Neural crest cell (in vitro differentiated cells): ENCODE measurements at regions not wholly inside any gene's neighbourhood (a gene's known extent, or its start where the extent isn't known, plus 50 kb on each side); places are given as distances from the start of the nearest gene placed in this dataset.

Experiments
- DNase-seq: peaks from one replicate; pipeline ENCODE4 v3.0.0; 2021; ENCODE audit warnings: low read depth, mixed read lengths, low spot score
- H3K27ac Mint-ChIP-seq: one replicate; pipeline ENCODE4 v1.8.0; 2021; ENCODE audit warnings: mild to moderate bottlenecking, mixed read lengths; ENCODE audit not compliant: unreplicated experiment
- H3K27me3 Mint-ChIP-seq: 2 replicates; pipeline ENCODE4 v1.8.0; 2021; ENCODE audit warnings: low read depth, mild to moderate bottlenecking, mixed read lengths
- H3K36me3 Mint-ChIP-seq: 2 replicates; pipeline ENCODE4 v1.8.0; 2021; ENCODE audit warnings: low read depth, mild to moderate bottlenecking, mixed read lengths
- H3K4me1 Mint-ChIP-seq: 2 replicates; pipeline ENCODE4 v1.8.0; 2021; ENCODE audit warnings: mixed read lengths
- H3K4me3 Mint-ChIP-seq: one replicate; pipeline ENCODE4 v1.8.0; 2021; ENCODE audit warnings: mild to moderate bottlenecking, mixed read lengths
- H3K9me3 Mint-ChIP-seq: 2 replicates; pipeline ENCODE4 v1.8.0; 2021; ENCODE audit warnings: mixed read lengths
- CTCF ChIP-seq: fragments of 200-600 bp; sonication (generic); conservative IDR thresholded peaks from 2 replicates; pipeline ENCODE4 v1.5.0; 2021; ENCODE audit warnings: antibody characterized with exemption, mild to moderate bottlenecking

DNA sequence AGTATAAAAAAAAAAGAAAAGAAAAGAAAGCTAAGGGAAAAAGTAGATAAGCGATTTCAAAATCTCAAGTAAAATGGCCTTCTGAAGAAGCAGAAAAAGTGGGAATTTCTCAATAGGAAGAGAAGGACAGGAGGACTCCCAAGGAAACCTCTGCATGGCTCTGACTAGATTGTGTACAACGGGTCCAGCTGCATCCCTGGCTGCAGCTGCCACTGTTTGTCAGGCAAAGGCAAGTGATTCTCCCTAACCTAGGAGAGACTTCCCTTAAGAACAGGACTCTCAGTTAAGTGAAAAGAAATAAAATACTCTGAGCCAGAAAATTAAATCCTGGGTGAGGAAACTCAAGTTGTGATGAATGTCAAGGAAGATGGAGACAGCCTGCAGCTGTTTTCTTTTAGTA is 298.6 kb upstream of the KIAA1217 start:
- Mint-ChIP-seq H3K4me1 (peaks cover 11% of the 10 kb centered on the region), H3K9me3 (no peaks in the 10 kb centered on the region), H3K36me3 (no peaks in the 10 kb centered on the region), H3K27ac (no peak overlapping the region), H3K27me3 (peaks cover 16% of the 10 kb centered on the region), H3K4me3 (no peak overlapping the region)
- no peak for DNase-seq
- TF ChIP-seq CTCF, result no peak

DNA sequence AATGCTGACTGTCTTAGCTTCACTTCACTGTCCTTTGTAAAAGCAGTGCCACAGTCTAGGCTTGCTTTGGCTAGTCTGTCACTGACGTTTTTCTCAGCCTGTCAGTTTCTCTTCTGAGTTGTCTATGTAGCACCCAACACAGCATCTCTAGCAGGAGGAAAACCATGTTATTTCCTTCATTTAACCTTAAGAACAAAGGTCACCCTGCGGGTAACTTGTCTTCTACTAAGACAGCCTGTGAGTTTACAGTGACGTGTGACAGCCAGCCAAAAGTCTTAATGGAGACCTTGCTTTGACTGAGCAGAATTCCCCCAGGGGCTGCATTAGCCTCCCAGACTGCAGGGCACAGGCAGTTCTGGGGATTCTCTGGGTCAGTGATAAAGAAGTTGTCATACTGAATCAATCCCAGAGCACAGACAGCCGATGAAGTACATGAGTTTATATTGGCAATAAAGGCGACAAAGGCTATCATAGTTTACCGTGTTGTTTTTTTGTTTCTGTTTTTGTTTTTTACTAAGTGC is 296.0 kb upstream of the KIAA1217 start:
- H3K4me1 Mint-ChIP-seq, result peaks cover 19% of the 10 kb centered on the region
- peaks cover 7% of the 10 kb centered on the region for H3K27me3 Mint-ChIP-seq
- no peaks in the 10 kb centered on the region for H3K36me3 Mint-ChIP-seq
- H3K9me3 Mint-ChIP-seq, result no peaks in the 10 kb centered on the region
- no peak overlapping the region for H3K4me3 Mint-ChIP-seq
- H3K27ac Mint-ChIP-seq, result no peak overlapping the region
- no peak for DNase-seq
- TF ChIP-seq CTCF, result no peak

DNA sequence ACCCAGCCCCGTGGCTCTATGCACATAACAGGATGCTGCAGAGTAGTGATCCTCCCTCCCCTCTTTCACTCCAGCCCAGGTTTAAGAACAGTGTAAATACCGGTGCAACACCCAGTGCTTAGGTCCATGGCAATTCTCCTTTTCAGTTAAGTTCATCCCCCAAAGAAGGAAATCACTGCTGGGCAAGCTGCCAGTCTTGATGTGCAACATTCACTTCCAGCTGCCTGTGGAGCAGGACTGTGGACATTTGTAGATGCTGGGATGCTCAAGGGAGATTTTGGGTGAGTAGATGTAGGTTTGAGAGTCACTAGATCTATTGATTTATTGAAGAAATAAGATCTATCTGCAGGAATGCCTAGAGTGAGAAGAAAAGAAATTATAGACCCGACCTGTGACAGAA is 294.3 kb upstream of the KIAA1217 start:
- Mint-ChIP-seq H3K4me1 (peaks cover 19% of the 10 kb centered on the region), H3K36me3 (no peaks in the 10 kb centered on the region), H3K4me3 (no peak overlapping the region), H3K9me3 (no peaks in the 10 kb centered on the region), H3K27me3 (peaks cover 4% of the 10 kb centered on the region), H3K27ac (no peak overlapping the region)
- TF ChIP-seq CTCF, result no peak
- no peak for DNase-seq

DNA sequence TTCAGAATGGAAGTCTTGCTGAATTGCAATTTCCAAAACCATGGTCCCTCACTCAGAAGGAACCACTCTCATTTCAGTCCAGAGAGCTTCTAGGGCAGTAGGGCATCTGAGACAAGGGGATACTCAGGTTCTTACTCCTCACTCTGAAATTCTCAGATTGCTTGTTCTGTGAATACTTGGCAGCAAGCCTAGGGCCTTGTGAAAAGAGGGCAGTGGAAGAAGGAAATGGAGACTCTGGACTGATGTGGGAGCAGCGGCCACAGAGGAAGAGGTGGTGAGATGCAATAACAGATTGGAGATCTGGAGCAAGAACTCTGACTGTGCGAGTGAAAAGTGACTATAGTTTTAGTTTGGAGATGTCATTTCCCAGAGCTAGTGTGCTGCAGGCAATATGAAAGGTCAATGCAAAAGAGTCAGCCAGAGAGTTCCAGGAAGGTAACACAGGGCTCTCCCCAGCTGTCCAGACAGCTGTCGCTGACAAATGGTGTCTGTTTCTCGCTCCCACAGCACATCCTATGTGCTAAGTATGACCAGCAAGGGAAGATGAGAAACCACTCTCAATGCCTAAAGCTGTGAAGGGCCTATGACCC is 291.6 kb upstream of the KIAA1217 start:
- Mint-ChIP-seq H3K4me1 (peaks cover 19% of the 10 kb centered on the region), H3K27ac (no peak overlapping the region), H3K36me3 (no peaks in the 10 kb centered on the region), H3K27me3 (peaks cover 4% of the 10 kb centered on the region), H3K4me3 (no peak overlapping the region), H3K9me3 (peaks cover 2% of the 10 kb centered on the region)
- TF ChIP-seq CTCF, result no peak
- DNase-seq, result no peak

DNA sequence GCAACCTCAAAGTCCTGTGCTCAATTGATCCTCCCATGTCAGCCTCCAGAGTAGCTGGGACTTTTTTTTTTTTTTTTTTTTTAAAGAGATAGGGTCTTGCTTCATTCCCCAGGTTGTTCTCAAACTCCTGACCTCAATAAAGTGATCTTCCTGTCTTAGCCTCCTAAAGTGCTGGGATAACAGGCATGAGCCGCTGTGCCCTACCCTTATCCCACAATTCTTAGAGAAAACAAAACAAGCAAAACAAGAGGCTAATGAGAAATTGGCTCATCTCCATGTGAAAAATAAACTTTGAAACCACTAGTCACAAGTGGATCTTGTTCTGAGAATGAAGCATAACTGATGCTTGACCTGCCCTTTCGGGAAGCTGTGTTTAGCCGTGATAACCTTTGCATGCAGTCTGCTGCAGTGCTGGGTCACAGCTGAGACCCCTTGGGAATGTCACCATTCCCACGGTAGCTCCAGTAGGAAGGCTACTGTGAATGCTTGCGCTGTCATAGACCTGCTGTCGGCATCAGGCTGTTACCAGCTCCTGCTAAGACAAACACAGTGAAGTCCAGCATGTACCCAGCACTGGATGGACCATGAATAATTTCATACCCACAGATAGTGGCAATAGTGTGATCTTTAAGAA is 290.7 kb upstream of the KIAA1217 start:
- H3K4me3 Mint-ChIP-seq, result no peak overlapping the region
- no peaks in the 10 kb centered on the region for H3K36me3 Mint-ChIP-seq
- H3K27me3 Mint-ChIP-seq, result peaks cover 4% of the 10 kb centered on the region
- TF ChIP-seq CTCF, result no peak
- H3K27ac Mint-ChIP-seq, result no peak overlapping the region
- no peak for DNase-seq
- peaks cover 2% of the 10 kb centered on the region for H3K9me3 Mint-ChIP-seq
- H3K4me1 Mint-ChIP-seq, result peaks cover 11% of the 10 kb centered on the region
